ENCODE measurements at regions not wholly inside any gene's neighbourhood (a gene's known extent, or its start where the extent isn't known, plus 50 kb on each side); places are given as distances from the start of the nearest gene placed in this dataset.

DNA sequence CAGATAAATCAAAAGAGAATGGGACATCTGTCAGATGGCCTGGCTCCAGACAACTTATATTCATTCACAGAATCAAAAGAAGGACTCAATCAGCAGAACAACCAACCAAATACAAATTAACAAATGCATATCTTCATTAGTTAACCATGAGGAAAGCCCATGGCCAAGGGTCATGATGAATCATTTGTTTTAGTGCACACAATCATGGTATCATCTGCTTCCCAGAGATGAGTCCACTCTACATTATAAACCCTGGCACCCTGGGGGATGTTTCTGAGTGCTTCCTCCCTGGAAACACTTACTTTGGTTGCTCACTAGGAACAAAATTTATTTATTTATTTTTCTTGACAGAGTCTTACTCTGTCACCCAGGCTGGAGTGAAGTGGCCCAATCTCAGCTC, 453.3 kb upstream of the HS3ST1 start:
- TF ChIP-seq, protein P1, sequence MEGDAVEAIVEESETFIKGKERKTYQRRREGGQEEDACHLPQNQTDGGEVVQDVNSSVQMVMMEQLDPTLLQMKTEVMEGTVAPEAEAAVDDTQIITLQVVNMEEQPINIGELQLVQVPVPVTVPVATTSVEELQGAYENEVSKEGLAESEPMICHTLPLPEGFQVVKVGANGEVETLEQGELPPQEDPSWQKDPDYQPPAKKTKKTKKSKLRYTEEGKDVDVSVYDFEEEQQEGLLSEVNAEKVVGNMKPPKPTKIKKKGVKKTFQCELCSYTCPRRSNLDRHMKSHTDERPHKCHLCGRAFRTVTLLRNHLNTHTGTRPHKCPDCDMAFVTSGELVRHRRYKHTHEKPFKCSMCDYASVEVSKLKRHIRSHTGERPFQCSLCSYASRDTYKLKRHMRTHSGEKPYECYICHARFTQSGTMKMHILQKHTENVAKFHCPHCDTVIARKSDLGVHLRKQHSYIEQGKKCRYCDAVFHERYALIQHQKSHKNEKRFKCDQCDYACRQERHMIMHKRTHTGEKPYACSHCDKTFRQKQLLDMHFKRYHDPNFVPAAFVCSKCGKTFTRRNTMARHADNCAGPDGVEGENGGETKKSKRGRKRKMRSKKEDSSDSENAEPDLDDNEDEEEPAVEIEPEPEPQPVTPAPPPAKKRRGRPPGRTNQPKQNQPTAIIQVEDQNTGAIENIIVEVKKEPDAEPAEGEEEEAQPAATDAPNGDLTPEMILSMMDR (IDR thresholded peaks at IDR 0.05), result no peak
- TF ChIP-seq POLR2A (IDR thresholded peaks at IDR 0.05) (no peak), POLR2AphosphoS5 (IDR thresholded peaks at IDR 0.05) (no peak)
